ENCODE measurements at regions not wholly inside any gene's neighbourhood (a gene's known extent, or its start where the extent isn't known, plus 50 kb on each side); places are given as distances from the start of the nearest gene placed in this dataset.

- H3K27ac Mint-ChIP-seq, result no peak overlapping the region
- no peaks in the 10 kb centered on the region for H3K4me1 Mint-ChIP-seq
- H3K4me1 ChIP-seq (ENCODE audit: control insufficient read depth, insufficient read depth, low read length, poor library complexity, severe bottlenecking), result no peaks in the 10 kb centered on the region
- peaks cover 0 to 7% (median 4%) of the 10 kb centered on the region in 7 donors for H3K9me3 Mint-ChIP-seq
- ATAC-seq (ENCODE audit: low read depth in 2 of 2) (no peak), DNase-seq (no peak)
- no peaks in the 10 kb centered on the region for H3K36me3 ChIP-seq (ENCODE audit: control insufficient read depth, insufficient read depth, low read length)
- no peaks in the 10 kb centered on the region for H3K27me3 Mint-ChIP-seq
- H3K27ac ChIP-seq (ENCODE audit: insufficient read depth, low read length, poor library complexity, severe bottlenecking), result no peak overlapping the region
- no peaks in the 10 kb centered on the region for H3K27me3 ChIP-seq (ENCODE audit: control insufficient read depth, insufficient read depth, low read length)
- no peaks in the 10 kb centered on the region for H3K9me3 ChIP-seq (ENCODE audit: control insufficient read depth in 2 of 2, low read length in 2 of 2)
- no peak overlapping the region for H3K4me3 Mint-ChIP-seq
- H3K36me3 Mint-ChIP-seq, result no peaks in the 10 kb centered on the region
- H3K4me3 ChIP-seq (ENCODE audit: low read depth, low read length), result no peak overlapping the region
Measured at GRCh38 chr12:114917953-114918352, 234.0 kb upstream of the TBX3 start.

- no peaks in the 10 kb centered on the region for H3K4me1 Mint-ChIP-seq
- H3K27ac Mint-ChIP-seq, result no peak overlapping the region
- H3K27me3 Mint-ChIP-seq, result no peaks in the 10 kb centered on the region
- no peak for DNase-seq
- no peaks in the 10 kb centered on the region for H3K27me3 ChIP-seq (ENCODE audit: control insufficient read depth, insufficient read depth, low read length)
- no peak for ATAC-seq (ENCODE audit: low read depth in 2 of 2)
- no peak overlapping the region for H3K4me3 Mint-ChIP-seq
- H3K4me1 ChIP-seq (ENCODE audit: control insufficient read depth, insufficient read depth, low read length, poor library complexity, severe bottlenecking), result no peaks in the 10 kb centered on the region
- H3K36me3 ChIP-seq (ENCODE audit: control insufficient read depth, insufficient read depth, low read length), result no peaks in the 10 kb centered on the region
- H3K27ac ChIP-seq (ENCODE audit: insufficient read depth, low read length, poor library complexity, severe bottlenecking), result no peak overlapping the region
- peaks cover 0 to 14% (median 4%) of the 10 kb centered on the region in 7 donors for H3K9me3 Mint-ChIP-seq
- H3K9me3 ChIP-seq (ENCODE audit: control insufficient read depth in 2 of 2, low read length in 2 of 2), result no peaks in the 10 kb centered on the region
- no peak overlapping the region for H3K4me3 ChIP-seq (ENCODE audit: low read depth, low read length)
- no peaks in the 10 kb centered on the region for H3K36me3 Mint-ChIP-seq
Measured at GRCh38 chr12:114917307-114917706, 233.3 kb upstream of the TBX3 start.

- no peaks in the 10 kb centered on the region for H3K36me3 ChIP-seq (ENCODE audit: control insufficient read depth, insufficient read depth, low read length)
- Mint-ChIP-seq H3K27ac (no peak overlapping the region), H3K4me3 (peak overlapping the region in 1 of 4 donors; percentile 38), H3K27me3 (no peaks in the 10 kb centered on the region), H3K9me3 (peaks cover 0 to 20% (median 4%) of the 10 kb centered on the region in 7 donors), H3K4me1 (no peaks in the 10 kb centered on the region), H3K36me3 (no peaks in the 10 kb centered on the region)
- no peaks in the 10 kb centered on the region for H3K27me3 ChIP-seq (ENCODE audit: control insufficient read depth, insufficient read depth, low read length)
- ATAC-seq (ENCODE audit: low read depth in 2 of 2) (no peak), DNase-seq (no peak)
- H3K27ac ChIP-seq (ENCODE audit: insufficient read depth, low read length, poor library complexity, severe bottlenecking), result no peak overlapping the region
- H3K4me1 ChIP-seq (ENCODE audit: control insufficient read depth, insufficient read depth, low read length, poor library complexity, severe bottlenecking), result no peaks in the 10 kb centered on the region
- H3K4me3 ChIP-seq (ENCODE audit: low read depth, low read length), result no peak overlapping the region
- H3K9me3 ChIP-seq (ENCODE audit: control insufficient read depth in 2 of 2, low read length in 2 of 2), result no peaks in the 10 kb centered on the region
Measured at GRCh38 chr12:114916541-114916940, 232.6 kb upstream of the TBX3 start.

GRCh38 chr12:114916124-114916523 is 232.1 kb upstream of the TBX3 start:
- Histone ChIP-seq H3K36me3 (ENCODE audit: control insufficient read depth, insufficient read depth, low read length) (no peaks in the 10 kb centered on the region), H3K4me3 (ENCODE audit: low read depth, low read length) (no peak overlapping the region), H3K4me1 (ENCODE audit: control insufficient read depth, insufficient read depth, low read length, poor library complexity, severe bottlenecking) (no peaks in the 10 kb centered on the region), H3K27ac (ENCODE audit: insufficient read depth, low read length, poor library complexity, severe bottlenecking) (no peak overlapping the region), H3K9me3 (ENCODE audit: control insufficient read depth in 2 of 2, low read length in 2 of 2) (no peaks in the 10 kb centered on the region), H3K27me3 (ENCODE audit: control insufficient read depth, insufficient read depth, low read length) (no peaks in the 10 kb centered on the region)
- Mint-ChIP-seq H3K4me1 (no peaks in the 10 kb centered on the region), H3K27me3 (no peaks in the 10 kb centered on the region), H3K4me3 (no peak overlapping the region), H3K36me3 (no peaks in the 10 kb centered on the region), H3K27ac (no peak overlapping the region), H3K9me3 (peaks cover 0 to 20% (median 4%) of the 10 kb centered on the region in 7 donors)
- DNase-seq (no peak), ATAC-seq (ENCODE audit: low read depth in 2 of 2) (no peak)

DNA sequence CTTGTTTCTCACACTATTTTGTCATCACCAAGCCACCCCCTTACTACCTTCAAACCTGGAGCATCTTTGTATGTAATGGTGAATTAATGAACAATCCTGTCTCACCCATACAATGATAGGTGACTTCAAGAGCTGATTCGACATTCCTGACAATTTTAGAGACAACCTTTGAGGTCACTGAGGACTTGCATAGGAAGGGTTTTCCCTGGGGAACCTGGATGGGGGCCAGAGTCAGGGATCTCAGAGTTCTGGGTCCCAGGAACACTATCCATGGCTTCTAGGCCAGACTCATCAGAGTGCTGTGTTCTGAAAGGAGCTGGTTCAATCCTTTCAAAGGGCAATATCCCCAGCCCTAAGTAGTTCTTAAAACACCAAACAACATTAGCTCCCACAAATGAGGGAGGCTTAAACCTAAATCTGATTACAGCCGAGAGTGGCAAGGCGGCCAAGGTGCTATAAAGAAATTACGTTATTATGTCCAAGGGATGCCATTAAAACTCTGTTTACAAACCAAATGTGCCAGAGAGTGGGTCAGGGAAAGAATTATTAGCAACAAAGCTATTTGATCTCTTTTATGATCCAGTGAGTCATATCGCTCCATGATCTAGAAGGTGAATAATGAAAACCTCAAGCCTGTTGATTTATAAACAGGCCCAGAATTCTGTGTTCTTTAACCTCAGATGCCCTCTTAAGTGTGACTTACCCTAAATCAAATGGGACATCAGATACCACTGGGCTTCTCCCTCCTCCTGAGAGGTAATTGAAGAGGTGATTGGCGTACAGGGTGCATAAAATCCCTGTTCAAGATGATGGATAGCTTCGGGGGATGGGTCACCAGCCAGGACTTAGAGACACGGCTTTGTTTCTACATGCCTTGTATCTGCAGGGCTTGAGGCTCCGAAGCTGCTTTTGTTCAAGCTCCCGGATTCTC is 230.2 kb upstream of the TBX3 start:
- Histone ChIP-seq H3K4me1 (ENCODE audit: control insufficient read depth, insufficient read depth, low read length, poor library complexity, severe bottlenecking) (no peaks in the 10 kb centered on the region), H3K4me3 (ENCODE audit: low read depth, low read length) (no peak overlapping the region), H3K9me3 (ENCODE audit: control insufficient read depth in 2 of 2, low read length in 2 of 2) (no peaks in the 10 kb centered on the region), H3K36me3 (ENCODE audit: control insufficient read depth, insufficient read depth, low read length) (no peaks in the 10 kb centered on the region), H3K27me3 (ENCODE audit: control insufficient read depth, insufficient read depth, low read length) (no peaks in the 10 kb centered on the region), H3K27ac (ENCODE audit: insufficient read depth, low read length, poor library complexity, severe bottlenecking) (no peak overlapping the region)
- DNase-seq (no peak), ATAC-seq (ENCODE audit: low read depth in 2 of 2) (no peak)
- H3K4me3 Mint-ChIP-seq, result no peak overlapping the region
- H3K4me1 Mint-ChIP-seq, result no peaks in the 10 kb centered on the region
- peaks cover 4 to 23% (median 7%) of the 10 kb centered on the region in 7 donors for H3K9me3 Mint-ChIP-seq
- no peaks in the 10 kb centered on the region for H3K36me3 Mint-ChIP-seq
- no peaks in the 10 kb centered on the region for H3K27me3 Mint-ChIP-seq
- H3K27ac Mint-ChIP-seq, result no peak overlapping the region

DNA sequence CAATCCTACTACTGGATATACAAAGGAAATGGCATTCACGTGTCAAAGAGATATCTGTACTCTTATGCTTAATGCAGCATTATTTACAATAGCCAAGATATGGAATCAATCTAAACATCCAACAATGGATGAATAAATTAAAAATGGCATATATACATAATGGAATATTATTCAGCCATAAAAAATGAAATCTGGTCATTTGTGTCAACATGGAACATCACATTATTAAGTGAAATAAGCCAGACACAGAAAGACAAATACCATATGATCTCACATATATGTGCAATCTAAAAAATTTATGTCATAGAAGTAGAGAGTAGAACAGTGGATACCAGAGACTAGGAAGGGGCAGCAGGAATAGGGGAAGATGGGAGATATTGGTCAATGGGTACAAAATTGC is 228.8 kb upstream of the TBX3 start:
- Histone ChIP-seq H3K27ac (ENCODE audit: insufficient read depth, low read length, poor library complexity, severe bottlenecking) (no peak overlapping the region), H3K4me1 (ENCODE audit: control insufficient read depth, insufficient read depth, low read length, poor library complexity, severe bottlenecking) (no peaks in the 10 kb centered on the region), H3K36me3 (ENCODE audit: control insufficient read depth, insufficient read depth, low read length) (no peaks in the 10 kb centered on the region), H3K27me3 (ENCODE audit: control insufficient read depth, insufficient read depth, low read length) (no peaks in the 10 kb centered on the region), H3K9me3 (ENCODE audit: control insufficient read depth in 2 of 2, low read length in 2 of 2) (no peaks in the 10 kb centered on the region), H3K4me3 (ENCODE audit: low read depth, low read length) (no peak overlapping the region)
- ATAC-seq (ENCODE audit: low read depth in 2 of 2) (no peak), DNase-seq (no peak)
- H3K27ac Mint-ChIP-seq, result no peak overlapping the region
- no peak overlapping the region for H3K4me3 Mint-ChIP-seq
- no peaks in the 10 kb centered on the region for H3K36me3 Mint-ChIP-seq
- H3K4me1 Mint-ChIP-seq, result no peaks in the 10 kb centered on the region
- H3K27me3 Mint-ChIP-seq, result no peaks in the 10 kb centered on the region
- peaks cover 6 to 23% (median 7%) of the 10 kb centered on the region in 7 donors for H3K9me3 Mint-ChIP-seq

DNA sequence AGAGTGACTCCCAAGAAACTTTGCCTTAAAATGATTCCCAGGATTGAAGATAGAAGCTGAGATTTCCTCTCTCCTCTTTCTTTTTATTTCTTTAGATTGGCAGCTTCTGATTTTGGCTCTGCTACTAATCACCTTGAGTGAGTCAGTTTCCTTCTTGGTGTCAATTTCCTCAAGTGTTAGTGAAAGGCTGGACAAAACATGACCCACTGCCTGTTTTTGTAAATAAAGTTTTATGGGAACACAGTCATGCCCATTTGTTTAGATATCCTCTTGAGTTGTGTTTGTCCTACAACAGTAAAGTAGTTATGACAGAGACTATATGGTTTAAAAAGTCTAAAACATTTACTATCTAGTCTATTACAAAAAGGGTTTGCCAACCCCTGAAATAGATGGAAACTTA is 227.2 kb upstream of the TBX3 start:
- Histone ChIP-seq H3K27me3 (ENCODE audit: control insufficient read depth, insufficient read depth, low read length) (no peaks in the 10 kb centered on the region), H3K9me3 (ENCODE audit: control insufficient read depth in 2 of 2, low read length in 2 of 2) (no peaks in the 10 kb centered on the region), H3K27ac (ENCODE audit: insufficient read depth, low read length, poor library complexity, severe bottlenecking) (no peak overlapping the region), H3K36me3 (ENCODE audit: control insufficient read depth, insufficient read depth, low read length) (no peaks in the 10 kb centered on the region), H3K4me1 (ENCODE audit: control insufficient read depth, insufficient read depth, low read length, poor library complexity, severe bottlenecking) (no peaks in the 10 kb centered on the region), H3K4me3 (ENCODE audit: low read depth, low read length) (no peak overlapping the region)
- Mint-ChIP-seq H3K36me3 (no peaks in the 10 kb centered on the region), H3K4me1 (no peaks in the 10 kb centered on the region), H3K4me3 (no peak overlapping the region), H3K27ac (no peak overlapping the region), H3K9me3 (peaks cover 6 to 23% (median 8%) of the 10 kb centered on the region in 7 donors), H3K27me3 (no peaks in the 10 kb centered on the region)
- no peak for ATAC-seq (ENCODE audit: low read depth in 2 of 2)
- DNase-seq, result no peak
